ENCODE measurements at regions not wholly inside any gene's neighbourhood (a gene's known extent, or its start where the extent isn't known, plus 50 kb on each side); places are given as distances from the start of the nearest gene placed in this dataset.

DNA sequence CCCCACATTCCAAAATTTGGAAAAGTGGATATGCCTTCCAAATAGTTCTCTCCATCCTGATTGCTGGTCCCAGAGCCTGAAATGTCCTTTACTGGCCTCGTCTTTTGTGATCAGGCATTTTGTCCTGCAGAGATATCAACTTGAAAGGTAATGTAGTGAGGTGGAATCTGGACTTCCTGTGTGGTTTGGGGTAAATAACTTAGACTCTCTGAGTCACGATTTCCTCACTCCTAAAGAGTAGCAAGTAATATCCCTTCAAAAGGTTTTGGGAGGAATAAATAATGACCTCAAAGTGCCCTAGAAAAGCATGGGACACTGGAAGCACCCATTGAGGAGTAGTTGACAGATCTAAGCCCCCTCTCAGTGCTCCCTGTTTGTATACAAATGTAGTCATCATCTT lies 426.6 kb downstream of the OMA1 start:
- DNase-seq (no peak), ATAC-seq (no peak)
- Histone ChIP-seq H3K36me3 (no peaks in the 10 kb centered on the region), H3K9me3 (no peaks in the 10 kb centered on the region), H3K27ac (no peak overlapping the region), H3K4me1 (no peaks in the 10 kb centered on the region), H3K27me3 (no peaks in the 10 kb centered on the region), H3K4me3 (no peak overlapping the region)
- intact Hi-C loops (cut with DNase I; ENCODE audit: low total_unique reads): no loop called here
- TF ChIP-seq, protein P1, sequence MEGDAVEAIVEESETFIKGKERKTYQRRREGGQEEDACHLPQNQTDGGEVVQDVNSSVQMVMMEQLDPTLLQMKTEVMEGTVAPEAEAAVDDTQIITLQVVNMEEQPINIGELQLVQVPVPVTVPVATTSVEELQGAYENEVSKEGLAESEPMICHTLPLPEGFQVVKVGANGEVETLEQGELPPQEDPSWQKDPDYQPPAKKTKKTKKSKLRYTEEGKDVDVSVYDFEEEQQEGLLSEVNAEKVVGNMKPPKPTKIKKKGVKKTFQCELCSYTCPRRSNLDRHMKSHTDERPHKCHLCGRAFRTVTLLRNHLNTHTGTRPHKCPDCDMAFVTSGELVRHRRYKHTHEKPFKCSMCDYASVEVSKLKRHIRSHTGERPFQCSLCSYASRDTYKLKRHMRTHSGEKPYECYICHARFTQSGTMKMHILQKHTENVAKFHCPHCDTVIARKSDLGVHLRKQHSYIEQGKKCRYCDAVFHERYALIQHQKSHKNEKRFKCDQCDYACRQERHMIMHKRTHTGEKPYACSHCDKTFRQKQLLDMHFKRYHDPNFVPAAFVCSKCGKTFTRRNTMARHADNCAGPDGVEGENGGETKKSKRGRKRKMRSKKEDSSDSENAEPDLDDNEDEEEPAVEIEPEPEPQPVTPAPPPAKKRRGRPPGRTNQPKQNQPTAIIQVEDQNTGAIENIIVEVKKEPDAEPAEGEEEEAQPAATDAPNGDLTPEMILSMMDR (IDR thresholded peaks at IDR 0.05 in 4 of 5, conservative IDR thresholded peaks at IDR 0.05 in 1 of 5): no peak
- TF ChIP-seq POLR2A (IDR thresholded peaks at IDR 0.05): no peak
- in situ Hi-C loops (cut with MboI; ENCODE audit: low sequenced_read_pairs in 4 of 4): no loop called here

DNA sequence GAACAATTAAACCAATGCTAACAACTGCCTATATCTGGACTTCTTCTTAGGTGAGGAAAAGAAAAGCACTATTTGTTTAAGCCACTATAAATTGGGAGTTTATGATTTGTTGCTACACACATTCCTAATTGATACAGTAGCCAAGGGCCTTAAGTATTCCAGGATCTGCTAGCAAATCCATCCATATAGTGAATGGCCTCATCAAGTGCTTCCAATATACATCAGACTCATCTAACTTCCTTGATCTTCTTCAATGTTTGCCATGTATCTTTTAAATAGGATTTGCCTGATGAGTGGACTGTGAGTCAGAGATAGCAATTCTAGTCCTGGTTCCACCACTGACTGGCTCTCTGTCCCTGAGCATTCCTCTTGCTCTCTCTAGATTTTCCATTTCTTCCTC lies 430.2 kb downstream of the OMA1 start:
- in situ Hi-C loops (cut with MboI; ENCODE audit: low sequenced_read_pairs in 4 of 4): no loop called here
- no peak overlapping the region for H3K27ac ChIP-seq
- H3K36me3 ChIP-seq: no peaks in the 10 kb centered on the region
- H3K27me3 ChIP-seq: no peaks in the 10 kb centered on the region
- DNase-seq (no peak), ATAC-seq (no peak)
- no peaks in the 10 kb centered on the region for H3K9me3 ChIP-seq
- TF ChIP-seq POLR2A (IDR thresholded peaks at IDR 0.05): no peak
- TF ChIP-seq, protein P1 (IDR thresholded peaks at IDR 0.05 in 4 of 5, conservative IDR thresholded peaks at IDR 0.05 in 1 of 5): no peak
- H3K4me3 ChIP-seq: no peak overlapping the region
- H3K4me1 ChIP-seq: no peaks in the 10 kb centered on the region
- intact Hi-C loops (cut with DNase I; ENCODE audit: low total_unique reads): no loop called here

DNA sequence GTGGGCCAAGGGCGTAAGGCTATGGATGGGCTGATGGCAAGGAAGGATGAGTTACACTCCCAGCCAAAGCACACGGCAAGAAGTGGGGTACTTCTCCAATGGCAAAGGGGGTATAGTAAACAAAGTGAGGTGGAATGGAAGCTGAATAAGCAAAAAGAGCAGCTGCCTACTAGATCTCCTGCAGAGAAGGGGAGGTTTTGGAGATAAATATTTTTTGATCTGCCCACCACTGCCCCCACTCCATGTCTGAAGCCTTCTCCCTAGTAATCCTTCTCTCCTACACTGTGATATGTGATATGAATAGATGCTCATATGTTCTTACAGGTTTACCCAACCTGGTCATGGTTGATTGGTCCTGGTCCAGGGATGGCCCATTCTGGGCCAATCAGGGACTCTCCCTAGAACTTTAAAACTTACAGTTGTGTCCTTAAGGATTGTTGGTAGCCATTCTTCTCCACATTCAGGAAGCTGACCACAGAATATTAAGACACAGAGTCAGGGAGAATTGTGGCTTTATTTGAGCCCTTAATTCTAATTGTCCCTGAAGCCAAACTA lies 436.8 kb downstream of the OMA1 start:
- intact Hi-C loops (cut with DNase I; ENCODE audit: low total_unique reads) (no loop called here), in situ Hi-C loops (cut with MboI; ENCODE audit: low sequenced_read_pairs in 4 of 4) (no loop called here)
- Histone ChIP-seq H3K4me3 (no peak overlapping the region), H3K9me3 (no peaks in the 10 kb centered on the region), H3K36me3 (no peaks in the 10 kb centered on the region), H3K27ac (no peak overlapping the region), H3K4me1 (no peaks in the 10 kb centered on the region), H3K27me3 (no peaks in the 10 kb centered on the region)
- ATAC-seq: no peak
- no peak for TF ChIP-seq POLR2A (IDR thresholded peaks at IDR 0.05)
- TF ChIP-seq, protein P1 (IDR thresholded peaks at IDR 0.05 in 4 of 5, conservative IDR thresholded peaks at IDR 0.05 in 1 of 5): no peak
- no peak for DNase-seq

DNA sequence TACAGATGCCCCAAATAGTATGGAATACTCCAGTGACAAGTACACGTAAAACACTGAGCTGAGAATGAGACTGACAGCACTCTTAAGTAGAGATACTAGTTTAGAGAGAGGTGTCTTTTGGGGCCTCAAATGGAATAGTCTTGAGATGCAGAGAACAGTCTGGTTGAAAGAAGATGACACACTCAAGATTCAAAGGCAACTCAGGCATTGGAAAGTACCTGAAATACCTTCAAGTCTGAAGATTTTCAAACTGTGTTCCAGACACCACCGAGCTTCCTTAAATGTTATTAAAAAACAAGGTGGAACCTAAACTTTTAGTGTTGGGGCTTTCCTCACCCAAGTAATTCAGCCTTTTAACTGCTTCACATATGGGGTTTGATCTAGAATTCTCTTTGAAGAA lies 437.7 kb downstream of the OMA1 start:
- Histone ChIP-seq H3K4me1 (no peaks in the 10 kb centered on the region), H3K9me3 (no peaks in the 10 kb centered on the region), H3K4me3 (no peak overlapping the region), H3K36me3 (no peaks in the 10 kb centered on the region), H3K27me3 (no peaks in the 10 kb centered on the region), H3K27ac (no peak overlapping the region)
- intact Hi-C loops (cut with DNase I; ENCODE audit: low total_unique reads): no loop called here
- in situ Hi-C loops (cut with MboI; ENCODE audit: low sequenced_read_pairs in 4 of 4): no loop called here
- TF ChIP-seq, protein P1 (IDR thresholded peaks at IDR 0.05 in 4 of 5, conservative IDR thresholded peaks at IDR 0.05 in 1 of 5): no peak
- TF ChIP-seq POLR2A (IDR thresholded peaks at IDR 0.05): no peak
- ATAC-seq (no peak), DNase-seq (no peak)

DNA sequence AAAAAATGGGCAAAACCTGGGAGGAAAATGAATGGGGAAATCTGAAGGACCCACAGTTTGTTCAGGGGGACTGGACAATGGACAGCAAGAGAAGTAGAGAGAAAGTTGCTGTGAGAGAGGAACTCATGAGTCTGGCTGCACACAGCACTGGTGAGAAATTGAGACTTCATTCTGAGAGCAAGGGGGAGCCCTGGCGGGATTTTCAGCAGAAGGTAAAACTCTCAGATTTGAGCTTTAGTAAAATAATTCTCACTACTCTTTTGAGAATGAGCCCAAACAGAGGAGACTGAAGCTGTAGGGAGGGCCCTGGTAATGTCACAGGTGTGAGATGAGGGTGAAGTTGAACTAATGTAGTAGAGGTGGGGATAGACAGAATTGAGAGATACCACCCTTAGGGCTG lies 438.6 kb downstream of the OMA1 start:
- Histone ChIP-seq H3K27ac (no peak overlapping the region), H3K9me3 (no peaks in the 10 kb centered on the region), H3K4me1 (no peaks in the 10 kb centered on the region), H3K4me3 (no peak overlapping the region), H3K27me3 (no peaks in the 10 kb centered on the region), H3K36me3 (no peaks in the 10 kb centered on the region)
- no peak for TF ChIP-seq POLR2A (IDR thresholded peaks at IDR 0.05)
- no peak for DNase-seq
- ATAC-seq: no peak
- in situ Hi-C loops (cut with MboI; ENCODE audit: low sequenced_read_pairs in 4 of 4) (no loop called here), intact Hi-C loops (cut with DNase I; ENCODE audit: low total_unique reads) (no loop called here)
